ENCODE measurements at regions not wholly inside any gene's neighbourhood (a gene's known extent, or its start where the extent isn't known, plus 50 kb on each side); places are given as distances from the start of the nearest gene placed in this dataset.
A peak's percentile ranks its signal among the peaks of the same experiment; 100 is the strongest.

- DNase-seq (peak; percentile 85), ATAC-seq (peak; percentile 98)
- intact Hi-C loops (cut with micrococcal nuclease), result no loop called here
Measured at GRCh38 chr13:79782541-79783205, 301.7 kb downstream of the NDFIP2 start.

GRCh38 chr13:79781829-79782540 is 301.0 kb downstream of the NDFIP2 start:
- peak; percentile 8 for ATAC-seq
- intact Hi-C loops (cut with micrococcal nuclease), result no loop called here
- no peak for DNase-seq

- intact Hi-C loops (cut with micrococcal nuclease), result no loop called here
- peak; percentile 9 for ATAC-seq
- no peak for DNase-seq
Measured at GRCh38 chr13:79780240-79780639, 299.3 kb downstream of the NDFIP2 start.

DNA sequence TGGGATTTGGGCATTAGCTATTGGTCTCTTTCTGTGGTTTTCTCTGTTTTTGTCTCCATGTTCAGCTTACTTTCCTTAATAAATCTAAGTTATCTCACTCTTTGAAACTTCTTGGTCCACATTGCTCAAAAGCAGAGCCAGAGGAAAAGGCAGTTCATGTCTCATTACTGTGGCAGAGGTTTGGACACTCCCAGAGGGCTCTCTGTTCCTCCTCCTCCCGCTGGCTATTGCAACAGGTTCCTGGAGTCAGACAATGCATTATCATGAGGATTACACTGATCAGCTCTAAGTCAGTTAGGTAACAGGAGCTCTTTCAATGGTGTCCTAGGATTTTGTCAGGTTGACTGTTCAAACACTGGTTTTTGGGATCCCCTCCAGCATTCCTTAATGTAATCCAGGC is 298.8 kb downstream of the NDFIP2 start:
- intact Hi-C loops (cut with micrococcal nuclease), result loop anchor here (10.0 kb wide), 1 partner anchor 585 kb away; no protein-coding TSS in a partner anchor
- DNase-seq (no peak), ATAC-seq (peak; percentile 79)

- DNase-seq, result no peak
- no peak for ATAC-seq
- intact Hi-C loops (cut with micrococcal nuclease), result loop anchor here (10.0 kb wide), 1 partner anchor 586 kb away; no protein-coding TSS in a partner anchor
Measured at GRCh38 chr13:79778741-79779460, 297.9 kb downstream of the NDFIP2 start.

DNA sequence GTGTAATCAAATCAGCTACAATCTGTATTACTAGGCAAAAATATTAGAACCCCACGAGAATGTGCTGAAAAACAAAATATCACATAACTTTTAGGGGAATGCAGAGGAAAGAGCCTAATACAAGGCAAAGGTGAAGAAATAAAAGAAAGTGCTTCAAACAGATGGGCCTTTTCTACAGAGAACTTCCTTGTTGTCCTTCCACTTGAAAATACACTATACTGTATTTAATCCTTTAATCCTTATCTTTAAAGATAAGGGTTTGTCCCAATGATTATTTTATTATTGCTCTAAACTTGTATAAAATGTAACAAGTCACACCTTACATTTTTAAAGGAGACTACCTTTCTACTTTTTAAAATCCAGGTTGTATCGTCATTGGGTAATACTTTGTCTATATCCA is 296.5 kb downstream of the NDFIP2 start:
- intact Hi-C loops (cut with micrococcal nuclease), result loop anchor here (10.0 kb wide), 1 partner anchor 587 kb away; no protein-coding TSS in a partner anchor
- DNase-seq (no peak), ATAC-seq (no peak)

GRCh38 chr13:79776531-79777295 is 295.8 kb downstream of the NDFIP2 start:
- intact Hi-C loops (cut with micrococcal nuclease), result loop anchor here (10.0 kb wide), 1 partner anchor 588 kb away; no protein-coding TSS in a partner anchor
- ATAC-seq, result no peak
- DNase-seq, result no peak

DNA sequence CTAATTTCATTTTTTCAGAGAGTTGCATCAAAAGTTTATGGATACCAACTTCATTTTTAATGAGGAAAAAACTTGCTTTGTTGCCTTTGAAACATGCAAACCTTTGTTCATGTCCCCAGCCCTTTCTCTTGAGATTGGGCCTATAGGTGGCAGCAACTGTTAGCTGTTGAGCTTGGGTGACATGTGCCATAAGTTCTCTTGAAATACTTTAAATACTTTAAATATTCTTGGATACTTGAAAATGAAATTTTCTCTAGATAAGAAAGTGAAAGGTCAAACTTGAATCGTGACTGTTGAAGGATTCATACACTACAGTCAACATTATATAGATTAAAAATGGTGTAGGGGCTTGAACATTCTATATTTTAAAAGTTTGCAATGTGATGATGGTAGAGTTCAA is 294.9 kb downstream of the NDFIP2 start:
- intact Hi-C loops (cut with micrococcal nuclease), result loop anchor here (10.0 kb wide), 1 partner anchor 589 kb away; no protein-coding TSS in a partner anchor
- ATAC-seq, result peak; percentile 68

DNA sequence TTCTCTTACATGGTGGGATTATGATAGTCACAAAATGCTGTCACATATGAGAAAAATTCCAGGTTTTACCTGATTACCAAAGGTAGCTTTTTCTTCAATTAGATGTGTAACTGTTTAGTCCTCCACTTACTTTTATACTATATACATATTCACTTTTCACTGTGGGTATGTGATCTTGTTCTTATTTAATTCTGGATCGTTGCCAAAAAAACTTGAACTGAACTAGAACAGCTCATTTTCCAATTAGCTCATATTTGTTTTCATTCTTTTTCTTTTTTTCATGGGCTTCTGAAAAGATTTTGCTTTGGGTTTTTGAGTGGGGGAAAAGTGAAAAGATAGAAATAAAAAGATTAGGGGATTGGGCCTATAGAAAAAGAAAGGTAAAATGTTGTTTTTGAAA is 291.9 kb downstream of the NDFIP2 start:
- no peak for ATAC-seq
- no peak for DNase-seq
- intact Hi-C loops (cut with micrococcal nuclease), result loop anchor here (10.0 kb wide), 1 partner anchor 592 kb away; no protein-coding TSS in a partner anchor

More for the DNA sequence above, 294.9 kb downstream of the NDFIP2 start:
- DNase-seq, result no peak

DNA sequence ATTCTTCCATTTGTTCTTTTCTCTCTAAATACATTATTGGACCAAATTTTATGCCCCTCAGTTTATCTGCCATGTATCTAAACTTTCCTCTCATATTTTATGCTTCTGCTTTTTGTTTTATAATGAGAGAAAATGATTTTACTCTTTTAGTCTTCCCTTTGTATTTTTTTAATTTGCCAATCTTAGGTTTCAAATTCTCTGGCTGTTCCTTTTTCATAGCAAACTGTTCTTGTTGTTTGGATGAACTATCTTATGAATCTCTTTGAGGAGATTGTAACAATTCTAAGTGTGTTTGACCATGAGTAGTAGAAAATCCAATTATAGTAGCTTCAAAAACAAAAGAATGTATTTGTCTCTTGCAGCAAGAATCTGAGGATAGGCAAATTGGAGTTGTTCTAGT is 290.5 kb downstream of the NDFIP2 start:
- DNase-seq (no peak), ATAC-seq (no peak)
- intact Hi-C loops (cut with micrococcal nuclease), result loop anchor here (10.0 kb wide), 1 partner anchor 593 kb away; no protein-coding TSS in a partner anchor

GRCh38 chr13:79770056-79770455 is 289.1 kb downstream of the NDFIP2 start:
- ATAC-seq (no peak), DNase-seq (no peak)
- intact Hi-C loops (cut with micrococcal nuclease), result loop anchor here (10.0 kb wide), 1 partner anchor 595 kb away; no protein-coding TSS in a partner anchor

DNA sequence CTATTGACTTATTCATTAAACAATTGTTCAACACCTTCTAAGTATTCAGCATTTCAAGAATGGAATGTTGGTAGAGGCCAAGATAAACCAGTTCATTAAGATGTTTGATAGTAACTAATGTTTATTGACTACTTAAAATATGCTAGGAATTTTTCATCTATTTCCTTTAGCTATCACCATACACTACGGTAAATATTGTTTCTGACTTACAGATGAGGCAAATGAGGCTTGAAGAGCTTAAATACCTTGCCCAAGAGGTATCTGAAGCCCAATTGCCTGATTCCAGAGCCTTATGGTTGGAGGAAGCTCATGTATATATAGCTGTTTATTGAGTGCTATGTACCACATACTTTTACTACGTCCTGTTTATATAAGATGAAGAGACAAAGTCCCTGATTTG is 286.2 kb downstream of the NDFIP2 start:
- ATAC-seq (no peak), DNase-seq (no peak)
- intact Hi-C loops (cut with micrococcal nuclease), result no loop called here

DNA sequence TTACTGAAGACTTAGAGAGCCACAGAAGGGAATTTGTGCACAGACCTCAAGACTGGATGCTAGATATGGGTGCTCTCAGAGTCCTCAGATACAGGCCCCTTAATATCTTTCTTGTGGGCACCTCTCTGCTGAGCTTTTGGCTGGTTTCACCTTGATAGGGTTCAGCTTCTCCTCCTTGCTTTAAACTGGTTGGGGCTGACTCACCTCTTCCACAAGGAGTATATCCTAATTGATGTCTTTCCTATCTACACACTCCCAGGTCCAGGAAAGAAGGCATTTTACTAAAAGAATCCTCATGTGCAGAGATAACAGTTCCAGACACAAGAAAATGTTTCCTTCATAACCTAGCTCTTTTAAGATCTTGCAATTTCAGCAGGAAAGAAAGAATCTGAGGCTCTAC is 284.4 kb downstream of the NDFIP2 start:
- DNase-seq (no peak), ATAC-seq (no peak)
- intact Hi-C loops (cut with micrococcal nuclease), result no loop called here

- ATAC-seq, result peak; percentile 98
- DNase-seq, result peak; percentile 55
- intact Hi-C loops (cut with micrococcal nuclease), result no loop called here
Measured at GRCh38 chr13:79749984-79750551, 269.1 kb downstream of the NDFIP2 start.

DNA sequence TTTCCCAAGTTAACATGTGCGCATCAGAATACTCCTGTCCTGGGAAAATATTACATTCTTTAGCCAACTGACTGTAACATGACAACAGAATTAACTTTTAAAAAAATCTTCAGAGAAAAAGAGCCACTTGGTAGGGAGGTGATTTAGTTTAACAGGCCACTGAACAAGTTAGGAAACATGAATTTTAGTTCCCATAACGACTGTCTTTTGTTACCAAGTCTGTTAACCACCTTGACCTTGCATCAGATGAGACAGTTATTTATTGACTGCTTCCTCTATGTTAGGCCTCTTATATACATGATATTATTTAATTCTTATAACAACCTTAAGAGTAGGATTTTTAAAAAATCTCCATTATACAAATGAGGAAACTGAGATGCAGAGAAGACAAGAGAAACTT is 268.6 kb downstream of the NDFIP2 start:
- intact Hi-C loops (cut with micrococcal nuclease), result no loop called here
- ATAC-seq (no peak), DNase-seq (no peak)

DNA sequence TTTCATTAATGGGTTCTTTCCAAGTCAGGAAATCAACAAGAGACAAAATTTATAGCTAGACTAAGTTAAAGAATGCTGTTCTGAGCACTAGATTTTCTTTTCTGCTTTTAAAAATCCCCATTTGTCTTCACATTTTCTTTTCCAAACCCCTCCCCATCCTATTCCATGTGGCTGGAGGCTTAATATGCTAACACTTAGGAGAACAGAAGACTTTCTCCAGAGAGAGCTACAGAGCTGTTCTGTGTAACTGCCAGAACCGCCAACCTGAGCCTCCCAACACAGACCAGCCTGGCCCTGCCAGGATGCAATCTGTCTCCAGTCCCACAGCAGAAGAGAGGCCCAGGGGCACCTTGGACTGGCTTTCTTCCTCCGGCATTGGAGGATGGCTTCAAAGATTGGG is 264.1 kb downstream of the NDFIP2 start:
- ATAC-seq, result peak; percentile 39
- DNase-seq, result no peak
- intact Hi-C loops (cut with micrococcal nuclease), result no loop called here

DNA sequence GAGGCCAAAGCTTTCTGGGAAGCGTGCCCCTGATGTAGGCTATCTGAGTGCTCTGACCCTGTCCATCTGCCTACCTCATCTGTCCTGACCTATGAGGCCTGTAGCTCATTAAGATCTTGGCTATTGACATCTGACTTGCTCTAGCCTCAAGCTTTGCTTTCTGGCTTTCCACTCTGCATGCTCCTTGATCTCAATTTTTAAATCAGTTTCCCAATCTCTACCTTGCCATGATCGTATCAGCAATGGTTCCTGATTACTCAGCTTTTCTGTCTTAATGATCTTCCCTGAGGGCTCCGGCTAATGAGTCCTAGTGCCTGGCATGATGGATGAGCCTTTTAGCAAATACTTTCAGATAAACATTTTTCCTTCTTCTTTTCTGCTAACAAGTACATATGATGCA is 262.0 kb downstream of the NDFIP2 start:
- intact Hi-C loops (cut with micrococcal nuclease), result no loop called here
- no peak for ATAC-seq
- DNase-seq, result no peak

GRCh38 chr13:79740991-79741390 is 260.0 kb downstream of the NDFIP2 start:
- intact Hi-C loops (cut with micrococcal nuclease), result no loop called here
- ATAC-seq (peak; percentile 67), DNase-seq (no peak)

- DNase-seq, result no peak
- intact Hi-C loops (cut with micrococcal nuclease), result no loop called here
- ATAC-seq, result no peak
Measured at GRCh38 chr13:79736356-79736755, 255.4 kb downstream of the NDFIP2 start.

Data from left ventricle myocardium superior (tissue), 1 donor.